H9 (cell line): ENCODE measurements at regions not wholly inside any gene's neighbourhood (a gene's known extent, or its start where the extent isn't known, plus 50 kb on each side); places are given as distances from the start of the nearest gene placed in this dataset.
"Not testable (repeated sequence)": the region's sequence is repeated elsewhere in the genome, so short reads cannot be mapped to it uniquely, and the experiment has no call there.

Source experiments
- DNase-seq: peaks from one replicate; pipeline ENCODE4 v3.0.0-alpha.2; 2017
- H2AFZ ChIP-seq: one replicate; pipeline ENCODE4 v1.6.1; 2013; ENCODE audit warnings: mild to moderate bottlenecking, low read length, control low read depth, moderate library complexity
- H2AK5ac ChIP-seq: 2 replicates; pipeline ENCODE4 v1.6.1; 2013; ENCODE audit warnings: low read length, control low read depth, mixed read lengths; ENCODE audit not compliant: insufficient read length
- H2BK120ac ChIP-seq: one replicate; pipeline ENCODE4 v1.6.1; 2013; ENCODE audit warnings: low read depth, mild to moderate bottlenecking, low read length, control low read depth, inconsistent platforms; ENCODE audit not compliant: poor library complexity, severe bottlenecking
- H2BK12ac ChIP-seq: 2 replicates; pipeline ENCODE4 v1.6.1; 2013; ENCODE audit warnings: low read length, control low read depth, mixed read lengths, low read depth; ENCODE audit not compliant: insufficient read length
- H2BK15ac ChIP-seq: 2 replicates; pipeline ENCODE4 v1.6.1; 2013; ENCODE audit warnings: low read depth, low read length, control low read depth
- H2BK20ac ChIP-seq: one replicate; pipeline ENCODE4 v1.6.1; 2013; ENCODE audit warnings: low read depth, mild to moderate bottlenecking, low read length, control low read depth, inconsistent platforms; ENCODE audit not compliant: poor library complexity, severe bottlenecking
- H2BK5ac ChIP-seq: 2 replicates; pipeline ENCODE4 v1.6.1; 2013; ENCODE audit warnings: low read length, control low read depth, mixed read lengths; ENCODE audit not compliant: insufficient read length
- H3K14ac ChIP-seq: 2 replicates; pipeline ENCODE4 v1.6.1; 2013; ENCODE audit warnings: low read length, control low read depth; ENCODE audit not compliant: insufficient read depth
- H3K18ac ChIP-seq: 2 replicates; pipeline ENCODE4 v1.6.1; 2013; ENCODE audit warnings: low read depth, mild to moderate bottlenecking, mixed read lengths, low read length, control low read depth; ENCODE audit not compliant: insufficient read length
- H3K23ac ChIP-seq: 2 replicates; pipeline ENCODE4 v1.6.1; 2013; ENCODE audit warnings: low read length, control low read depth, mixed read lengths, low read depth; ENCODE audit not compliant: insufficient read length
- H3K23me2 ChIP-seq: 2 replicates; pipeline ENCODE4 v1.6.1; 2013; ENCODE audit warnings: low read depth, mild to moderate bottlenecking, mixed read lengths, low read length, control low read depth; ENCODE audit not compliant: insufficient read length, poor library complexity, severe bottlenecking
- H3K27ac ChIP-seq: 2 replicates; pipeline ENCODE4 v1.5.1; 2013; ENCODE audit warnings: low read length, control low read depth, mixed read lengths, low read depth; ENCODE audit not compliant: insufficient read length
- H3K27me3 ChIP-seq: 2 replicates; pipeline ENCODE4 v1.6.1; 2013; ENCODE audit warnings: low read length, control low read depth, inconsistent platforms; ENCODE audit not compliant: insufficient read depth
- H3K4ac ChIP-seq: 2 replicates; pipeline ENCODE4 v1.6.1; 2013; ENCODE audit warnings: low read depth, mild to moderate bottlenecking, control low read depth, inconsistent platforms, low read length, moderate library complexity
- H3K4me1 ChIP-seq: 2 replicates; pipeline ENCODE4 v1.6.1; 2013; ENCODE audit warnings: low read length, control low read depth, inconsistent platforms; ENCODE audit not compliant: insufficient read depth
- H3K4me2 ChIP-seq: 2 replicates; pipeline ENCODE4 v1.6.1; 2013; ENCODE audit warnings: low read length, control low read depth, mixed read lengths; ENCODE audit not compliant: insufficient read length, insufficient read depth
- H3K56ac ChIP-seq: 2 replicates; pipeline ENCODE4 v1.6.1; 2013; ENCODE audit warnings: low read depth, mild to moderate bottlenecking, mixed read lengths, low read length, control low read depth; ENCODE audit not compliant: insufficient read length
- H3K79me1 ChIP-seq: 2 replicates; pipeline ENCODE4 v1.6.1; 2013; ENCODE audit warnings: low read depth, mild to moderate bottlenecking, moderate library complexity, low read length, control low read depth, inconsistent platforms; ENCODE audit not compliant: insufficient read depth, poor library complexity, severe bottlenecking
- H3K79me2 ChIP-seq: 2 replicates; pipeline ENCODE4 v1.6.1; 2013; ENCODE audit warnings: low read length, control low read depth, inconsistent platforms; ENCODE audit not compliant: insufficient read depth
- H3K9ac ChIP-seq: 2 replicates; pipeline ENCODE4 v1.6.1; 2013; ENCODE audit warnings: low read length, control low read depth, mixed read lengths; ENCODE audit not compliant: insufficient read length; ENCODE audit errors: extremely low read depth
- H3K9me3 ChIP-seq: one replicate; pipeline ENCODE4 v1.6.1; 2013; ENCODE audit warnings: low read depth, low read length, inconsistent platforms; ENCODE audit not compliant: control insufficient read depth
- H3T11ph ChIP-seq: one replicate; pipeline ENCODE4 v1.6.1; 2013; ENCODE audit warnings: mild to moderate bottlenecking, low read length, control low read depth, inconsistent platforms
- H4K20me1 ChIP-seq: one replicate; pipeline ENCODE4 v1.6.1; 2013; ENCODE audit not compliant: control insufficient read depth, insufficient read length, insufficient read depth
- H4K5ac ChIP-seq: 2 replicates; pipeline ENCODE4 v1.6.1; 2013; ENCODE audit warnings: low read depth, mild to moderate bottlenecking, mixed read lengths, low read length, control low read depth; ENCODE audit not compliant: insufficient read length
- H4K8ac ChIP-seq: replicated peaks from 2 replicates; pipeline ENCODE4 v1.6.1; 2013; ENCODE audit warnings: low read length, control low read depth, mixed read lengths, low read depth; ENCODE audit not compliant: insufficient read length
- H4K91ac ChIP-seq: 2 replicates; pipeline ENCODE4 v1.6.1; 2013; ENCODE audit warnings: low read depth, mild to moderate bottlenecking, moderate library complexity, mixed read lengths, low read length, control low read depth; ENCODE audit not compliant: insufficient read length
- H3K27ac Mint-ChIP-seq, 3 experiments: 2 replicates in 2 of 3; 3 replicates in 1 of 3; pipeline ENCODE4 v1.8.0; 2020 to 2021; ENCODE audit warnings: mixed read lengths in 3 of 3, mild to moderate bottlenecking in 1 of 3, moderate library complexity in 1 of 3
- H3K27me3 Mint-ChIP-seq: 2 replicates; pipeline ENCODE4 v1.8.0; 2021; ENCODE audit warnings: low read depth, mild to moderate bottlenecking, moderate library complexity, mixed read lengths
- H3K36me3 Mint-ChIP-seq, 3 experiments: 2 replicates in 2 of 3; 3 replicates in 1 of 3; pipeline ENCODE4 v1.8.0; 2020 to 2021; ENCODE audit warnings: low read depth in 3 of 3, mixed read lengths in 3 of 3; ENCODE audit not compliant: insufficient read depth in 1 of 3
- H3K4me1 Mint-ChIP-seq, 2 experiments: 2 replicates each; pipeline ENCODE4 v1.8.0; 2020; ENCODE audit warnings: mixed read lengths in 2 of 2
- H3K4me3 Mint-ChIP-seq, 2 experiments: 2 replicates in 1 of 2; 3 replicates in 1 of 2; pipeline ENCODE4 v1.8.0; 2020 to 2021; ENCODE audit warnings: mild to moderate bottlenecking in 2 of 2, mixed read lengths in 2 of 2, moderate library complexity in 1 of 2
- H3K9me3 Mint-ChIP-seq, 2 experiments: 2 replicates in 1 of 2; 3 replicates in 1 of 2; pipeline ENCODE4 v1.8.0; 2020; ENCODE audit warnings: mild to moderate bottlenecking in 2 of 2, mixed read lengths in 2 of 2, moderate library complexity in 1 of 2
- WGBS: extraction: QIAGEN DNeasy Blood & Tissue Kit; methylation state at CpG from one replicate; pipeline ENCODE4 v1.1.7; 2013; ENCODE audit warnings: missing lambda C conversion rate, low lambda C conversion rate, mixed read lengths; ENCODE audit not compliant: insufficient read length; ENCODE audit errors: extremely low coverage; 5-methylcytosine and 5-hydroxymethylcytosine counted together

DNA sequence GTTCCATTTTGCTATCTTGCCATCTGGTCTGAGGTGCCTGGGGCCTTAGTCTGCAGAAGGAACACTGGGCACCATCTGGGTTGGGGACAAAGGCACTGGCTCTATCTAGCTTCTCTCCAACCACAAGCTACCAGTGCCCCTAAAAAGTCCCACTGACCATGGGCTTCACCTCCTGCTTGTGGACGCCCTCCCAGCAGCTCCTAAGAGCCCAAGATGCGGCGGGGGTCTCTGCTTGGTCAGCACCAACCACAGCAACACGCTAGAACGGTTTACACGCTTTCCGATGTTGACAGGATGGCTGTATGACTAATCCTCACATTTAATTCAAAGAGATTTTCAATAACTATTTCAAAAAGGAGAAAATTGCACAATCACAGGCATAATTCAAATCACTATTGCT lies 80.4 kb upstream of the TNK2 start:
- not testable (repeated sequence) for H3K79me2 ChIP-seq, DNase-seq, H3K4ac ChIP-seq, H3K27me3 ChIP-seq, H2BK20ac ChIP-seq, H4K5ac ChIP-seq, H3K79me1 ChIP-seq, H2AFZ ChIP-seq, H3K23me2 ChIP-seq, H4K8ac ChIP-seq, H3K9me3 ChIP-seq, H3K4me1 ChIP-seq, H3K9me3 Mint-ChIP-seq, H2AK5ac ChIP-seq, H3K18ac ChIP-seq, H3K36me3 Mint-ChIP-seq, H3K56ac ChIP-seq, H3K23ac ChIP-seq, H4K20me1 ChIP-seq, H3K4me1 Mint-ChIP-seq, H2BK5ac ChIP-seq, H3K27ac ChIP-seq, H3K4me2 ChIP-seq, H4K91ac ChIP-seq, H2BK15ac ChIP-seq, H3T11ph ChIP-seq, H3K9ac ChIP-seq, H2BK120ac ChIP-seq, H2BK12ac ChIP-seq, H3K27ac Mint-ChIP-seq, H3K14ac ChIP-seq
- H3K27me3 Mint-ChIP-seq: peaks cover 12% of the 10 kb centered on the region
- no CpG with 5 or more reads among the region's 7 CpGs for WGBS
- H3K4me3 Mint-ChIP-seq: peak overlapping the region; percentile 46 to 71

DNA sequence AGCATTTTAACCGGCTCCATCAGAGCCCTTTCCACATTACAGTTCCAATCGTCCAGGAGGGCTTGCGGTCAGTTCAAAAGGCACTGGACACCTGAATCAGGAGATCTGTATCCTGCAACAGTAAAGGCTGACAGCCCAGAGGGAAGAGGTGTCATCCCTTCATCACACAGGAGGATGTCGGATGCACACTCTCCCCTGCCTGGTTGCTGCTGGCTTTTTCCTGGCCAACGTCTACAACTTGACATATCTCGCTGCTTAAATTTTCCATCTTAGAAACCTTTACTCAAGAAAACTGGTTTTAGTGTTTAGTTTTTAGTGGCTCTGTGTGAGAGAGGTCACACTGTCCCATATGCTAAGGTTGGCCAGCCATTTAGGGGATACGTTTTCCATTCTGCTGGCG lies 78.7 kb upstream of the TNK2 start:
- not testable (repeated sequence) for H3K23me2 ChIP-seq, H3K9me3 ChIP-seq, H2BK120ac ChIP-seq, H3K9ac ChIP-seq, H3K14ac ChIP-seq, H3K36me3 Mint-ChIP-seq, H3K18ac ChIP-seq, H2BK20ac ChIP-seq, H3K56ac ChIP-seq, H4K5ac ChIP-seq, H3T11ph ChIP-seq, H2BK12ac ChIP-seq, H3K4me1 Mint-ChIP-seq, H4K91ac ChIP-seq, H4K8ac ChIP-seq, H2AK5ac ChIP-seq, H3K79me2 ChIP-seq, H3K4me2 ChIP-seq, H3K27ac Mint-ChIP-seq, H3K4me3 Mint-ChIP-seq, H3K79me1 ChIP-seq, H2BK5ac ChIP-seq, DNase-seq, H3K23ac ChIP-seq, H3K27me3 ChIP-seq, H2BK15ac ChIP-seq, H3K4me1 ChIP-seq, H4K20me1 ChIP-seq, H3K9me3 Mint-ChIP-seq, H3K27me3 Mint-ChIP-seq, H2AFZ ChIP-seq, H3K4ac ChIP-seq, H3K27ac ChIP-seq
- WGBS: no CpG with 5 or more reads among the region's 8 CpGs
